Activated naive CD8-positive, alpha-beta T cell treated with anti-CD3 and anti-CD28 coated beads, Interleukin-2, amount 50 U/mL, for 24 hours (primary cell): ENCODE measurements at regions not wholly inside any gene's neighbourhood (a gene's known extent, or its start where the extent isn't known, plus 50 kb on each side); places are given as distances from the start of the nearest gene placed in this dataset.

Source experiments
- ATAC-seq: fragments of 150-1000 bp; cut with Tn5 transposase; one replicate; pipeline ENCODE4 v1.10.0; 2021
- DNase-seq: peaks from one replicate; pipeline ENCODE4 v3.0.0; 2021
- H3K27ac Mint-ChIP-seq: one replicate; pipeline ENCODE4 v1.8.0; 2021; ENCODE audit warnings: mild to moderate bottlenecking, mixed read lengths
- H3K27me3 Mint-ChIP-seq: one replicate; pipeline ENCODE4 v1.8.0; 2021; ENCODE audit warnings: mixed read lengths
- H3K36me3 Mint-ChIP-seq: one replicate; pipeline ENCODE4 v1.8.0; 2021; ENCODE audit warnings: low read depth, mixed read lengths
- H3K4me1 Mint-ChIP-seq: one replicate; pipeline ENCODE4 v1.8.0; 2021; ENCODE audit warnings: mixed read lengths
- H3K4me3 Mint-ChIP-seq: one replicate; pipeline ENCODE4 v1.8.0; 2021; ENCODE audit warnings: mild to moderate bottlenecking, moderate library complexity, mixed read lengths
- H3K9me3 Mint-ChIP-seq: one replicate; pipeline ENCODE4 v1.8.0; 2021; ENCODE audit warnings: mixed read lengths

DNA sequence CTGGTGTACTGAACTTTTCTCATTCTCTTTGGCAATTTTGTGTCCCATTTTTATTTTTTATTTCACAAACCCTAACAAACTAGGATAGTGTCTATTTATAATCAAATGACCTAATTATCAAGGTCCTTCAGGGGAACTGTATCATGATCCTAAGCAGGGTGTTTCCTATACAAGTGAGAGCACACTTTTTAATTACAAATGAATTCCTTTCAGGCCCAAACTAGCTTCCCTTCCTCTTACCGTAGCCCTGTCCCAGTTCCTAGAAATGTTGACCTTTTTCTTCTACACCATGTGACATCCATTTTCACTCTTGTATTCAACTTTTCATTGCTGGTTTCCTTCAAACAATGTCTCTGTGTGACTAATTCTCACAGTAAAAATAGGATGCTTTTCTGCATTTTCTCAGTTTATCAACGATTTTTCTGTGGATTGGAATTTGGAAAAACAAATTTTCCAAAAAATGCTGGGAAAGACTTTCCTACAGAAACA lies 411.4 kb downstream of the CCDC91 start:
- DNase-seq, result no peak
- peaks cover 4% of the 10 kb centered on the region for H3K9me3 Mint-ChIP-seq
- H3K36me3 Mint-ChIP-seq, result no peaks in the 10 kb centered on the region
- H3K4me1 Mint-ChIP-seq, result no peaks in the 10 kb centered on the region
- H3K27ac Mint-ChIP-seq, result no peak overlapping the region
- no peak for ATAC-seq
- H3K27me3 Mint-ChIP-seq, result peaks cover 10% of the 10 kb centered on the region
- no peak overlapping the region for H3K4me3 Mint-ChIP-seq

DNA sequence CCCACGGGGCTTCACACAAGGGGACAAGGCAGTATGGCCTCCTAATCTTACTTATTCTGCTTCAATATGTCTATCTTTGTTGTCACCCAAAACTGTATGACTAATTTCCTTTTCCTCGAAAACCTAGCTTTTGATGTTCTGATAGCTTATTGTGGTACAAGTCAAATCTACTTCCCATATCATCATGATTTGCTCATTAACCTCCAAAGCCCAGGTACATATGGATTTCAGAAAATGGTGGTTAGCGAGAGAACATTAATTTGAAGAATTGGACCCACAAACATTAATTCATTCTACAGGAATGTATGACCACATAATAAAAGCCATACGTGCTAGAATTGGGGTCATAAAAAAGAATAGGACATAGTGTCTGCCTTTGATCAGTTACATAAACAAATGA lies 412.5 kb downstream of the CCDC91 start:
- peaks cover 13% of the 10 kb centered on the region for H3K9me3 Mint-ChIP-seq
- no peak for DNase-seq
- no peak overlapping the region for H3K27ac Mint-ChIP-seq
- H3K27me3 Mint-ChIP-seq, result peaks cover 5% of the 10 kb centered on the region
- no peak for ATAC-seq
- no peaks in the 10 kb centered on the region for H3K4me1 Mint-ChIP-seq
- H3K4me3 Mint-ChIP-seq, result no peak overlapping the region
- H3K36me3 Mint-ChIP-seq, result peaks cover 2% of the 10 kb centered on the region

DNA sequence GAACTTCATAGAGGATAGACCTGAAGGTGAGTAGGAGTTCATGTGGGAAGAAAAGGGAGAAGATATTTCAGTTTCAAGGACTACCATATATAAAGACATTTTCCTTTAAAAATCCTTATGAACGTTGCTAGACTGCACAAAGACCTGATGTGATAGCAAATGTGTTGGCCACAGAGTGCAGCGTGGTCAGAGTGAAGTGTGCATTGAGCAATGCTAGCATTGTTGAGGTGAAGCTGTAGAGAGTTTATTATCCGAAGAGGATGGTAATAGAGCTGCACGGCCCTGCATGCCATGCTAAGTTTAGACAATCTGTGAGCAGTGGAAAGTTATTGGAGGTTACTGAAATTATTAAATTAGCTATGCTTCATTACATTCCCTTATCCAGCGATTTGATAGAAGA lies 413.0 kb downstream of the CCDC91 start:
- ATAC-seq (no peak), DNase-seq (no peak)
- H3K9me3 Mint-ChIP-seq, result peaks cover 14% of the 10 kb centered on the region
- no peak overlapping the region for H3K4me3 Mint-ChIP-seq
- no peak overlapping the region for H3K27ac Mint-ChIP-seq
- H3K4me1 Mint-ChIP-seq, result no peaks in the 10 kb centered on the region
- peaks cover 5% of the 10 kb centered on the region for H3K27me3 Mint-ChIP-seq
- peaks cover 2% of the 10 kb centered on the region for H3K36me3 Mint-ChIP-seq

DNA sequence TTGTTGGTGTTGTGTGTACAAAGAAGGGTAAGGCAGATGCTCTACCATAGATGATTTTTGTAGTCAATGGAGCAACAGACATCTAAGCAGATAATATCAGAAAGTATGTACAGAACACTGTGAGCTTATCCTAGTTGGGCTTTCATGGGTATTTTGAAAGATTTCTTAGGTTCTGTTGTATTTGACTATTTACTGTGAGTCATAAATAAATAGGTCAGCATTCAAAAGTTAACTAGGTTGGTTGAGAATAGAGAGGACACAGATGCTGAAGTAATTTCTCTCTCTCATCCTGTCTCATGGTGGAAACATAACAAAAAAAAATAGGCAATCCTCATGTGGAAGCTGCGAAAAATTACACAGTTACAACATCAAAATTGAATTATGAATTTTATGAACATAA lies 413.5 kb downstream of the CCDC91 start:
- Mint-ChIP-seq H3K4me3 (no peak overlapping the region), H3K9me3 (peaks cover 14% of the 10 kb centered on the region), H3K4me1 (no peaks in the 10 kb centered on the region), H3K27ac (no peak overlapping the region), H3K27me3 (peaks cover 5% of the 10 kb centered on the region), H3K36me3 (peaks cover 2% of the 10 kb centered on the region)
- no peak for DNase-seq
- ATAC-seq, result no peak

DNA sequence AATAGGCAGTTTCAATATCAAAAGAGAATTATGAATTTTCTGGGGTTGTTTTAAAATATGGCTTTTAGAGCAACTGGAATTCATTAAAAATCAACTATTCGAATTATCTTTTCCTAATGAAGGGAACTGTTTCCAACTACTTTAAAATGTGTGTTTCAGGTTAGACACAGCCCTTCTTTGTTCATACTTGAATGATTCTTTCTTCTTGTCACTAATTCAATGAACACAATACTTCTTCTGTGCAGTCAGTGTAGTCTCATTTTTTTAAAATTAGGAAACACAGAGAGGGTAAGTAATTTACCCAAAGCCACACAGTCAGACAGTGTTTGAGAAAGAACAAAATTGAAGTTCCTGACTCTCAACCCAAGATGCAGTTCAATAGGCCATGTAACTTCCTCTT lies 414.0 kb downstream of the CCDC91 start:
- Mint-ChIP-seq H3K4me1 (no peaks in the 10 kb centered on the region), H3K9me3 (peaks cover 14% of the 10 kb centered on the region), H3K4me3 (no peak overlapping the region), H3K27me3 (peaks cover 5% of the 10 kb centered on the region), H3K27ac (no peak overlapping the region), H3K36me3 (peaks cover 2% of the 10 kb centered on the region)
- no peak for DNase-seq
- no peak for ATAC-seq

DNA sequence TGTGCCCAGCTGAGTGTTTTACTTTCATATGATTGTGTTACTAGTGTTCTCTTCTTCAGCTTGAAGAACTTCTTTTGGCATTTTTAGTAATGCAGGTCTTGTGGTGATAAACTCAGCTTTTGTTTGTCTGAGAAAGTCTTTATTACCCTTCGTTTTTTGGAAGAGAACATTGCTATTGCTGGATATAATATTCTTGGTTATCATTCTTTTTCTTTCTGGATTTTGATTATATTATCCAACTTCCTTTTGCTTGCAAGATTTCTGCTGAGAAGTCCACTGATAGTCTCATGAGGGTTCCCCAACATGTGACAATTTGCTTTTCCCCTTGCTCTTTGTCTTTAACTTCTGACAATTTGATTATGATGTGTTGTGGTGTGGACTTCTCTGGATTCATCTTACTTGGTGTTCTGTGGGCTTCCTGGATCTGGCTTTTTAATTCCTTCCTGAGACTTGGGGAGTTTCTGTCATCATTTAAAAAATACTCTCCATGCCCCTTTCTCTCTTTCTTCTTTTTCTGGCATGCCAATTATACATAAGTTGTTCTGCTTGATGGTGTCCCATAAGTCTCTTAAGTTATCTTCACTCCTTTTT lies 416.8 kb downstream of the CCDC91 start:
- Mint-ChIP-seq H3K9me3 (peaks cover 20% of the 10 kb centered on the region), H3K27ac (no peak overlapping the region), H3K36me3 (peaks cover 2% of the 10 kb centered on the region), H3K27me3 (peaks cover 5% of the 10 kb centered on the region), H3K4me3 (no peak overlapping the region), H3K4me1 (no peaks in the 10 kb centered on the region)
- DNase-seq (no peak), ATAC-seq (no peak)

DNA sequence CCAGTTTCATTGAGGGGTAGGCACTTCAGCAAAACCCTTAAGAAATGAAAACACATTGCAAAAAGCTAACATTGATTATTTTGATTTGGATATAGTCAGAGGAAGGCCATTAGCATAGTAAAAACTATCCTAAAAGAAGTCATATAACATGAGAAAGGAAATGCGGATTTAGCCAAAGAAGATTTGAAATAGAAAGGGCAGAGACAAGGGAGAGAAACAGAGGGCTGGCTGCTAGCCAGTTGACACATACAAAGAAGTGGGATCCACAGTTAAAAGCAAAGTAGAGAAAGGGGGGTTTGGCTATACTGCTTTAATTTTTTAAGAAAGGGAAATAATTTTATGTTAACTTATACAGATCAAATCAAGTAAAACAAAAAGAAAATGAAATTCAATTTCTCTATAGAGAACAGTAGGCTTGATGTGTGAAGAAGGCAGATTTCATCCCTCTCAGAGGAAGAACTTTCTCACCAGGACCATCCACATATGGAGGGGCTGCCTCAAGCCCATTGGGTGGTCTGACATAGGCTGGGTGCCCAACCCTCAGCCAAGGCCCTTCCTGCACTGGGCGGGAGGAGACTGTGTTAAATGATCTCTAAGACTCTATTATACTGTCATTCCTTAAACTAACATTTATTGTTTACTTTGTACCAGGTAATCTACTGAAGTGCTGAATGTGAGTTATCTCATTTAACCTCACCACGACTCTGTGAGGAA lies 420.3 kb downstream of the CCDC91 start:
- H3K27me3 Mint-ChIP-seq, result peaks cover 8% of the 10 kb centered on the region
- peaks cover 20% of the 10 kb centered on the region for H3K9me3 Mint-ChIP-seq
- peaks cover 2% of the 10 kb centered on the region for H3K36me3 Mint-ChIP-seq
- no peak overlapping the region for H3K4me3 Mint-ChIP-seq
- H3K27ac Mint-ChIP-seq, result no peak overlapping the region
- ATAC-seq, result no peak
- no peak for DNase-seq
- H3K4me1 Mint-ChIP-seq, result no peaks in the 10 kb centered on the region

DNA sequence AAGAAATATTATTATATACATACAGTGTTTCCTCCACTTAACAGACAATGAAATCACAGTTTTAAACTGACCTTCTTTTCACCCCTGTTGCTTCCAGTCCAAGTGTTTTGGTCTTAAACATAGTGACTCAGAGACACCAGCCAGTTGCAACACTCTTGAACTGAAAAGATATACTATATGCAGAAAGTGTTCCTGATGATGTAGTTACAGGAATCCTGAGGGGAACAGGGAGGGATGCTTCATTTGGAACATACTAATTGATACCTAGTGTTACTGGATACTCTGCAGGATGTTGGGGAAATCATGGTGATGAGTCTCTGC lies 420.8 kb downstream of the CCDC91 start:
- Mint-ChIP-seq H3K9me3 (peaks cover 19% of the 10 kb centered on the region), H3K4me1 (no peaks in the 10 kb centered on the region), H3K4me3 (no peak overlapping the region), H3K27me3 (peaks cover 8% of the 10 kb centered on the region), H3K27ac (no peak overlapping the region), H3K36me3 (peaks cover 2% of the 10 kb centered on the region)
- no peak for ATAC-seq
- no peak for DNase-seq

DNA sequence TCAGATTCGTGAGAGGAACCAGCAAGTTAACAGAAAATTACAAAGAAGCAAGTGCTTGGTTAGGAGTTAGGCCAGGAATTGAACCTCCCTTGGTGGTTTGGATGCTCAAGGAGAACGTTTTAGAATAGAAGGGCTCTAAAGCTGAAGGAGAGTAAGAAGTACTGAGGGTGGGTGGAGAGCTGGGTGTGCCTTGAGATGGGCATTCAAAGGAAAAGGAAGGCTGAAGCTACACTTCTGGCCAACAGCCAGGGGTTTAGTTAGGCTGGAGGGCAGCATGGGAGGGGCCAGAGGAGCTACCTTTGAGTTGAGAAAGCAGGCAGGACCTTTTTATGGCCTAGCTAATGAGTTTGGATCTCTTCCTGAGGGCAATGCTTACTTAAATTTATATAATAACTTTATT lies 421.2 kb downstream of the CCDC91 start:
- peaks cover 2% of the 10 kb centered on the region for H3K36me3 Mint-ChIP-seq
- no peak for DNase-seq
- peaks cover 16% of the 10 kb centered on the region for H3K9me3 Mint-ChIP-seq
- H3K27me3 Mint-ChIP-seq, result peaks cover 8% of the 10 kb centered on the region
- no peak overlapping the region for H3K27ac Mint-ChIP-seq
- H3K4me1 Mint-ChIP-seq, result no peaks in the 10 kb centered on the region
- H3K4me3 Mint-ChIP-seq, result no peak overlapping the region
- no peak for ATAC-seq

DNA sequence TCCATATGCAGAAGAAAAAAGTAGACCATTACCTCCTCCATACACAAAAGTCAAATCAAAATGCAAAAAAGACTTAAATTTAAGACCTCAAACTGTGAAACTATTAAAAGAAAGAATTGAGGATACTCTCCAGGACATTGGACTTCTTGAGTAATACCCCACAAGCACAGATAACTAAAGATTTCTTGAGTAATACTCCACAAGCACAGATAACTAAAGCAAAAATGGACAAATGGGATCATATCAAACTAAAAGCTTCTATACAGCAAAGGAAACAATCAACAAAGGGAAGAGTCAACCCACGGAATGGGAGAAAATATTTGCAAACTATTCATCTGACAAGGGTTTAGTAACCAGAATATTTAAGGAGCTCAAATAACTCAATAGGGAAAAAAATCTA lies 427.9 kb downstream of the CCDC91 start:
- ATAC-seq, result no peak
- H3K36me3 Mint-ChIP-seq, result no peaks in the 10 kb centered on the region
- H3K4me3 Mint-ChIP-seq, result no peak overlapping the region
- no peak overlapping the region for H3K27ac Mint-ChIP-seq
- DNase-seq, result no peak
- no peaks in the 10 kb centered on the region for H3K9me3 Mint-ChIP-seq
- H3K27me3 Mint-ChIP-seq, result peaks cover 2% of the 10 kb centered on the region
- H3K4me1 Mint-ChIP-seq, result no peaks in the 10 kb centered on the region

DNA sequence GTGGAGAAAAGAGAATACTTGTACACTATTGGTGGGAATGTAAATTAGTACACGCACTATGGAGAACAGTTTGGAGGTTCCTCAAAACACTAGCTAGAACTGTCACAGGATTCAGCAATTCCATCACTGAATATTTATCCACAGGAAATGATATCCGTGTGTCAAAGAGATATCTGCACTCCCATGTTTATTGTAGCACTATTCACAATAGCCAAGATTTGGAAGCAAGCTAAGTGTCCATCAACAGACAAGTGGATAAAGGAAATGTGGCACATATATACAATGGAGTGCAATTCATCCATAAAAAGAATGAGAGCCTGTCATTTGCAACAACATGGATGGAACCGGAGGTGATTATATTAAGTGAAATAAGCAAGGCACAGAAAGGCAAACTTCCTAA lies 428.5 kb downstream of the CCDC91 start:
- DNase-seq (no peak), ATAC-seq (no peak)
- H3K4me1 Mint-ChIP-seq, result no peaks in the 10 kb centered on the region
- H3K4me3 Mint-ChIP-seq, result no peak overlapping the region
- no peak overlapping the region for H3K27ac Mint-ChIP-seq
- no peaks in the 10 kb centered on the region for H3K36me3 Mint-ChIP-seq
- no peaks in the 10 kb centered on the region for H3K27me3 Mint-ChIP-seq
- no peaks in the 10 kb centered on the region for H3K9me3 Mint-ChIP-seq

DNA sequence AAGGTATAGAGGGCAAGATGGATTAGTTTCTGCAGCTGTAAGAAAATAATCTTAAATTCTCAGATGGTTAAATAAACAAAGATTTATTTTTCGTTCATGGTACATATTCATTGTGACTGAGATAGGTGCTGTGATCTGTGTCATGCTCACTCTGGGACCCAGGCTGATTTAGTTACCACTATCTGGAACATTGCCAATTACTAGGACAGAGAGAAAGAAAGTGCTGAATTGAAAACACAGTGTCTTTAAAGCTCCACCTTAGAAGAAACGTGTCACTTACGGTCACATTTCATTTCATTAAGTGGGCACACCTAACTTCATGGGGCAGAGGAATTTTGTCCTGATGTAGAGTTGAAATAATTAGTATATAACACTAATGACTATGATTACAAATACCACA lies 430.0 kb downstream of the CCDC91 start:
- H3K4me3 Mint-ChIP-seq, result no peak overlapping the region
- no peak overlapping the region for H3K27ac Mint-ChIP-seq
- no peak for ATAC-seq
- no peaks in the 10 kb centered on the region for H3K9me3 Mint-ChIP-seq
- no peak for DNase-seq
- no peaks in the 10 kb centered on the region for H3K4me1 Mint-ChIP-seq
- no peaks in the 10 kb centered on the region for H3K36me3 Mint-ChIP-seq
- no peaks in the 10 kb centered on the region for H3K27me3 Mint-ChIP-seq

DNA sequence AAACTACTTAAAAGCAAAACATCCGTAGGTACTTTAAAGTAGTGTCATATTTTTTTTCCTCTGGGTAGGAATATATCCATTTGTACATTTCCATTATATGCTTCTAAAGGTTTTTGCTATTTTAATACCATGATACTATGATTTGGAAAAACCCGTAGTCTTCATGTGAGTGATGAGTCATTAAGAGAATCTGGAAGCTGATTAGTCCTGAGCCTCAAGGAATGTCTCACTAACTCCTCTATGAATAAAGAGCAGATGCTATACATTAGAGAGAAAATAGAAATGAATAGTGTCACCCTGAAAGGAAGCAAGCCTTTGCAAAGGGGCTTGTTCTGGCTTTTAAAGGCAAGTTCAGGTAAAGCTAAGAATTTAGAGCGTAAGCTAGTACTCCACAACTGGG lies 432.1 kb downstream of the CCDC91 start:
- H3K4me1 Mint-ChIP-seq, result no peaks in the 10 kb centered on the region
- H3K9me3 Mint-ChIP-seq, result no peaks in the 10 kb centered on the region
- H3K4me3 Mint-ChIP-seq, result no peak overlapping the region
- ATAC-seq (no peak), DNase-seq (no peak)
- H3K27ac Mint-ChIP-seq, result no peak overlapping the region
- no peaks in the 10 kb centered on the region for H3K36me3 Mint-ChIP-seq
- no peaks in the 10 kb centered on the region for H3K27me3 Mint-ChIP-seq

DNA sequence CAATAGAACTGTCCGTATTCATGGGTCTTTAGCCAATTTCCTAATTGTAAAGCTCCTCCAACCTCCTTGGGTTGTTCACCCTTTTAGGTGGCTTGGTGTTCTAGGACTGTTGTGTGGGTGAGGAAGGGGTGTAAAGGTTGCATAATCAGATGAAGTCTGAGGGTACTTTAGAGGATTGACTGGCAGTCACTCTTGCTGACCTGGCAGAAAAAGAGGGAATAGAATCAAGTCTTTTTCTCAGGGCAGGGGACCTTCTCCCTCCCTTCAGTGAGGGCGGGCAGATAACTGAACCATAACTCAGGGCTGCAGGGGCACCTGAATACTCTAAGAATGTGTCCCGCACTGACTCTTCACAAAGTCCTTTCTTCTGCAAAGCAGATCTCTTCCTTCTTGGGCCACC lies 436.2 kb downstream of the CCDC91 start:
- H3K4me3 Mint-ChIP-seq, result no peak overlapping the region
- no peaks in the 10 kb centered on the region for H3K36me3 Mint-ChIP-seq
- DNase-seq, result no peak
- H3K9me3 Mint-ChIP-seq, result no peaks in the 10 kb centered on the region
- no peaks in the 10 kb centered on the region for H3K4me1 Mint-ChIP-seq
- H3K27me3 Mint-ChIP-seq, result peaks cover 4% of the 10 kb centered on the region
- H3K27ac Mint-ChIP-seq, result no peak overlapping the region
- no peak for ATAC-seq

DNA sequence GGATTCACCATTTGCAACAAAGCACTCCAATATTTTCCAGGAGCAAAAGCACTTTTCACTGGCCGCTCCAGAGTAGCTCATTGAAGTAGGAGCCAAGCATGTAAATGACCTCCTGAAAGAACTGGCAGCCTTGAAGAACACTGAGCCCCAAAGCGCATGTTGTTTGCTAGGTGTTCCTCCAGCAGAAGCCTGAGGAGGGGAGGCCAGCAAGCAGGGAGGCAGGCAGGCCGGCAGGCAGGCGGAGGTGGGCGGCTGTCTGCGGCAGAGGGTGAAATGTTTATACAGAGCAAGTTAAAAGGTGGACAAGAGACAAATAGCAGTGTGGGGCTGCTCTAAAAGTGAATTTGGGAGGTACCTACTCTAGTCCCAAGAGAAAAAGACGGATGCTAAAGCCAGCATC lies 439.4 kb downstream of the CCDC91 start:
- no peak overlapping the region for H3K4me3 Mint-ChIP-seq
- H3K27me3 Mint-ChIP-seq, result peaks cover 4% of the 10 kb centered on the region
- H3K4me1 Mint-ChIP-seq, result no peaks in the 10 kb centered on the region
- DNase-seq, result no peak
- no peaks in the 10 kb centered on the region for H3K36me3 Mint-ChIP-seq
- H3K27ac Mint-ChIP-seq, result no peak overlapping the region
- ATAC-seq, result no peak
- H3K9me3 Mint-ChIP-seq, result no peaks in the 10 kb centered on the region

DNA sequence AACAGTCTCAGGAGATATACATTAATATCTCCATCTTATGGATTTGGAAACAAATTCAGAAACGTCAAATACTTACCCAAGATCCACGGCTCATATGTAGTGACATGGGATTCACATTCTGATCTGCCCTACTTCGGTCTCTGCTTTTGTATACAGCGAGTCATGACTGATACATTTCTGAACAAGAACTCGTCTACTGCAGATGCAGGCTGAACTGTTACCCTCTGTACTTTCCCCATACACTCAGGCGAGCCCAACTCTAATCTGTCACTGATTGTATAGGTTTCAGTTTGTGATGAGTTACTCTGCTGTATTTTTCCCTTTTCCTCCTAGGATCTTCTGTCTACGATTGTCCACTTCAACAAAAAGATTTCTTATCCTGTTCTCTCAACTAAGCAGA lies 441.6 kb downstream of the CCDC91 start:
- ATAC-seq, result no peak
- Mint-ChIP-seq H3K36me3 (no peaks in the 10 kb centered on the region), H3K27me3 (peaks cover 6% of the 10 kb centered on the region), H3K27ac (no peak overlapping the region), H3K9me3 (no peaks in the 10 kb centered on the region), H3K4me1 (no peaks in the 10 kb centered on the region), H3K4me3 (no peak overlapping the region)
- no peak for DNase-seq
